ENCODE measurements at regions not wholly inside any gene's neighbourhood (a gene's known extent, or its start where the extent isn't known, plus 50 kb on each side); places are given as distances from the start of the nearest gene placed in this dataset.

- TF ChIP-seq SMC3 (IDR thresholded peaks at IDR 0.05) (no peak), MAZ (IDR thresholded peaks at IDR 0.05; ENCODE audit: borderline replicate concordance, low read depth, low read length) (no peak), KDM5A (IDR thresholded peaks at IDR 0.05) (no peak), CTCF (IDR thresholded peaks at IDR 0.05) (no peak), POLR2A (IDR thresholded peaks at IDR 0.05; ENCODE audit: low read length) (no peak)
Measured at GRCh38 chr2:118584062-118584749, 263.2 kb downstream of the EN1 start.
